GM23338 (cell line): ENCODE measurements at regions not wholly inside any gene's neighbourhood (a gene's known extent, or its start where the extent isn't known, plus 50 kb on each side); places are given as distances from the start of the nearest gene placed in this dataset.

Experiments
- ATAC-seq: fragments of 200-7000 bp; cut with Tn5 transposase; 3 replicates; pipeline ENCODE4 v1.9.1; 2020
- DNase-seq: peaks from one replicate; pipeline ENCODE4 v3.0.0-alpha.2; 2015; ENCODE audit warnings: low spot score
- H2AFZ ChIP-seq: fragments of 200-600 bp; sonication (generic); 2 replicates; pipeline ENCODE4 v1.8.0; 2016; ENCODE audit warnings: antibody characterized with exemption, mild to moderate bottlenecking, moderate library complexity
- H3F3A ChIP-seq: fragments of 200-600 bp; sonication (generic); replicated peaks from 2 replicates; pipeline ENCODE4 v1.8.0; 2017; ENCODE audit warnings: antibody characterized with exemption, mixed run types, low read depth
- H3K27ac ChIP-seq: fragments of 200-600 bp; sonication (generic); 2 replicates; pipeline ENCODE4 v1.6.1; 2016; ENCODE audit warnings: low read depth
- H3K27me3 ChIP-seq: fragments of 200-600 bp; sonication (generic); 2 replicates; pipeline ENCODE4 v1.8.0; 2016; ENCODE audit warnings: mild to moderate bottlenecking, mixed run types, moderate library complexity; ENCODE audit not compliant: insufficient read depth
- H3K36me3 ChIP-seq: fragments of 200-600 bp; sonication (generic); 2 replicates; pipeline ENCODE4 v1.8.0; 2016; ENCODE audit warnings: mild to moderate bottlenecking; ENCODE audit not compliant: insufficient read depth
- H3K4me1 ChIP-seq: fragments of 200-600 bp; sonication (generic); 2 replicates; pipeline ENCODE4 v1.8.0; 2016; ENCODE audit warnings: mild to moderate bottlenecking, moderate library complexity; ENCODE audit not compliant: insufficient read depth
- H3K4me2 ChIP-seq: fragments of 200-600 bp; sonication (generic); 2 replicates; pipeline ENCODE4 v1.7.1; 2017; ENCODE audit warnings: mixed run types
- H3K4me3 ChIP-seq: fragments of 200-600 bp; sonication (generic); 2 replicates; pipeline ENCODE4 v1.6.1; 2016; ENCODE audit warnings: mixed run types
- H3K79me2 ChIP-seq: fragments of 200-600 bp; sonication (generic); replicated peaks from 2 replicates; pipeline ENCODE4 v1.8.0; 2017; ENCODE audit warnings: mild to moderate bottlenecking; ENCODE audit not compliant: insufficient read depth
- H3K9me2 ChIP-seq: fragments of 200-600 bp; sonication (generic); 2 replicates; pipeline ENCODE4 v1.8.0; 2017; ENCODE audit not compliant: insufficient read depth
- H4K20me1 ChIP-seq: fragments of 200-600 bp; sonication (generic); replicated peaks from 2 replicates; pipeline ENCODE4 v1.8.0; 2017; ENCODE audit warnings: mild to moderate bottlenecking; ENCODE audit not compliant: insufficient read depth
- H3K27ac Mint-ChIP-seq: 2 replicates; pipeline ENCODE4 v1.8.0; 2020; ENCODE audit warnings: inconsistent platforms, mild to moderate bottlenecking, moderate library complexity, mixed read lengths
- H3K27me3 Mint-ChIP-seq: 3 replicates; pipeline ENCODE4 v1.8.0; 2022; ENCODE audit warnings: low read depth, mild to moderate bottlenecking, moderate library complexity, mixed read lengths, inconsistent platforms; ENCODE audit not compliant: insufficient read depth, poor library complexity
- H3K36me3 Mint-ChIP-seq: 3 replicates; pipeline ENCODE4 v1.8.0; 2021; ENCODE audit warnings: low read depth, mild to moderate bottlenecking, inconsistent platforms, moderate library complexity, mixed read lengths
- H3K4me1 Mint-ChIP-seq: 3 replicates; pipeline ENCODE4 v1.8.0; 2020; ENCODE audit warnings: mild to moderate bottlenecking, inconsistent platforms, mixed read lengths
- H3K4me3 Mint-ChIP-seq: 3 replicates; pipeline ENCODE4 v1.8.0; 2021; ENCODE audit warnings: moderate library complexity, mild to moderate bottlenecking, inconsistent platforms, mixed read lengths
- H3K9me3 Mint-ChIP-seq: 3 replicates; pipeline ENCODE4 v1.8.0; 2020; ENCODE audit warnings: moderate library complexity, mild to moderate bottlenecking, inconsistent platforms, mixed read lengths
- CREB1 ChIP-seq: fragments of 250-450 bp; sonication (Bioruptor Pico); IDR thresholded peaks from 2 replicates; pipeline ENCODE4 v1.5.0; 2020; ENCODE audit warnings: low read depth, mild to moderate bottlenecking, moderate library complexity
- CTCF ChIP-seq, 2 experiments: fragments of 200-600 bp in 1 of 2; sonication (generic) in 1 of 2; conservative IDR thresholded peaks; 2 replicates each; pipeline versions ENCODE4 v1.5.1 to v1.6.1; 2016 to 2017; ENCODE audit warnings: antibody characterized with exemption in 2 of 2, low read depth in 2 of 2, mild to moderate bottlenecking in 2 of 2, moderate library complexity in 1 of 2
- ETS1 ChIP-seq: IDR thresholded peaks from 2 replicates; pipeline ENCODE4 v1.6.1; 2016; ENCODE audit warnings: antibody characterized with exemption
- EZH2 ChIP-seq: fragments of 200-600 bp; sonication (generic); IDR thresholded peaks from one replicate; pipeline ENCODE4 v1.8.0; 2017; ENCODE audit warnings: antibody characterized with exemption, mild to moderate bottlenecking, low read depth; ENCODE audit not compliant: unreplicated experiment
- EZH2phosphoT487 ChIP-seq: fragments of 200-600 bp; sonication (generic); IDR thresholded peaks from one replicate; pipeline ENCODE4 v1.8.1; 2018; ENCODE audit warnings: antibody characterized with exemption; ENCODE audit not compliant: unreplicated experiment
- JUNB ChIP-seq: IDR thresholded peaks from one replicate; pipeline ENCODE4 v1.6.1; 2016; ENCODE audit warnings: antibody characterized with exemption; ENCODE audit not compliant: unreplicated experiment
- NANOG ChIP-seq: IDR thresholded peaks from 2 replicates; pipeline ENCODE4 v1.6.1; 2016; ENCODE audit warnings: antibody characterized with exemption, borderline replicate concordance
- POLR2AphosphoS5 ChIP-seq: IDR thresholded peaks from 2 replicates; pipeline ENCODE4 v1.6.1; 2016; ENCODE audit warnings: antibody characterized with exemption, low read depth
- STAT1 ChIP-seq: IDR thresholded peaks from one replicate; pipeline ENCODE4 v1.6.1; 2016; ENCODE audit warnings: antibody characterized with exemption; ENCODE audit not compliant: unreplicated experiment
- ZNF114 ChIP-seq: fragments of 250-450 bp; sonication (Bioruptor Pico); IDR thresholded peaks from 2 replicates; pipeline ENCODE4 v1.5.0; 2020; ENCODE audit warnings: mild to moderate bottlenecking, moderate library complexity
- ZNF331 ChIP-seq: fragments of 250-450 bp; sonication (Bioruptor Pico); IDR thresholded peaks from 2 replicates; pipeline ENCODE4 v1.5.0; 2020; ENCODE audit warnings: low read depth, mild to moderate bottlenecking, moderate library complexity
- ZNF462 ChIP-seq: fragments of 250-450 bp; sonication (Bioruptor Pico); IDR thresholded peaks from 2 replicates; pipeline ENCODE4 v1.5.0; 2020; ENCODE audit warnings: mild to moderate bottlenecking, moderate library complexity
- TF ChIP-seq, protein P1 (sequence below): IDR thresholded peaks from one replicate; pipeline ENCODE4 v1.6.1; 2018; ENCODE audit warnings: antibody characterized with exemption; ENCODE audit not compliant: unreplicated experiment

- Mint-ChIP-seq H3K27me3 (no peaks in the 10 kb centered on the region), H3K36me3 (no peaks in the 10 kb centered on the region; the same call in 2 of the 3 replicates), H3K4me3 (no peak overlapping the region), H3K27ac (no peak overlapping the region), H3K9me3 (peaks cover 9% of the 10 kb centered on the region; the same call in 2 of the 3 replicates), H3K4me1 (no peaks in the 10 kb centered on the region)
- Histone ChIP-seq H3K27me3 (no peaks in the 10 kb centered on the region), H3K27ac (no peak overlapping the region), H3K79me2 (no peaks in the 10 kb centered on the region), H3K9me2 (peaks cover 17% of the 10 kb centered on the region), H3K4me2 (no peak overlapping the region), H3K36me3 (no peaks in the 10 kb centered on the region), H3K4me3 (no peak overlapping the region), H2AFZ (no peak overlapping the region), H3K4me1 (no peaks in the 10 kb centered on the region), H4K20me1 (no peaks in the 10 kb centered on the region), H3F3A (no peaks in the 10 kb centered on the region)
- no peak for TF ChIP-seq POLR2AphosphoS5
- no peak for TF ChIP-seq EZH2
- TF ChIP-seq, protein P1, sequence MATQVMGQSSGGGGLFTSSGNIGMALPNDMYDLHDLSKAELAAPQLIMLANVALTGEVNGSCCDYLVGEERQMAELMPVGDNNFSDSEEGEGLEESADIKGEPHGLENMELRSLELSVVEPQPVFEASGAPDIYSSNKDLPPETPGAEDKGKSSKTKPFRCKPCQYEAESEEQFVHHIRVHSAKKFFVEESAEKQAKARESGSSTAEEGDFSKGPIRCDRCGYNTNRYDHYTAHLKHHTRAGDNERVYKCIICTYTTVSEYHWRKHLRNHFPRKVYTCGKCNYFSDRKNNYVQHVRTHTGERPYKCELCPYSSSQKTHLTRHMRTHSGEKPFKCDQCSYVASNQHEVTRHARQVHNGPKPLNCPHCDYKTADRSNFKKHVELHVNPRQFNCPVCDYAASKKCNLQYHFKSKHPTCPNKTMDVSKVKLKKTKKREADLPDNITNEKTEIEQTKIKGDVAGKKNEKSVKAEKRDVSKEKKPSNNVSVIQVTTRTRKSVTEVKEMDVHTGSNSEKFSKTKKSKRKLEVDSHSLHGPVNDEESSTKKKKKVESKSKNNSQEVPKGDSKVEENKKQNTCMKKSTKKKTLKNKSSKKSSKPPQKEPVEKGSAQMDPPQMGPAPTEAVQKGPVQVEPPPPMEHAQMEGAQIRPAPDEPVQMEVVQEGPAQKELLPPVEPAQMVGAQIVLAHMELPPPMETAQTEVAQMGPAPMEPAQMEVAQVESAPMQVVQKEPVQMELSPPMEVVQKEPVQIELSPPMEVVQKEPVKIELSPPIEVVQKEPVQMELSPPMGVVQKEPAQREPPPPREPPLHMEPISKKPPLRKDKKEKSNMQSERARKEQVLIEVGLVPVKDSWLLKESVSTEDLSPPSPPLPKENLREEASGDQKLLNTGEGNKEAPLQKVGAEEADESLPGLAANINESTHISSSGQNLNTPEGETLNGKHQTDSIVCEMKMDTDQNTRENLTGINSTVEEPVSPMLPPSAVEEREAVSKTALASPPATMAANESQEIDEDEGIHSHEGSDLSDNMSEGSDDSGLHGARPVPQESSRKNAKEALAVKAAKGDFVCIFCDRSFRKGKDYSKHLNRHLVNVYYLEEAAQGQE, result no peak
- TF ChIP-seq ZNF462 (CRISPR knock-in tag), result no peak
- no peak for TF ChIP-seq CREB1 (CRISPR knock-in tag)
- no peak for TF ChIP-seq ZNF331 (CRISPR knock-in tag)
- TF ChIP-seq NANOG, result no peak
- TF ChIP-seq ZNF114 (CRISPR knock-in tag), result no peak
- no peak for TF ChIP-seq CTCF (conservative IDR thresholded peaks at IDR 0.05; ENCODE audit: low read depth in 2 of 2)
- TF ChIP-seq JUNB, result no peak
- no peak for TF ChIP-seq ETS1
- no peak for TF ChIP-seq STAT1
- no peak for TF ChIP-seq EZH2phosphoT487
- ATAC-seq (no peak), DNase-seq (no peak)
Measured at GRCh38 chr1:192251735-192252134, 65.1 kb upstream of the RGS21 start.
